ENCODE measurements at regions not wholly inside any gene's neighbourhood (a gene's known extent, or its start where the extent isn't known, plus 50 kb on each side); places are given as distances from the start of the nearest gene placed in this dataset.

- no peak for DNase-seq (ENCODE audit: low read depth in 2 of 2, low spot score in 1 of 2)
Measured at GRCh38 chr7:32191305-32191704, 121.1 kb upstream of the PDE1C start.

- DNase-seq (ENCODE audit: low read depth in 2 of 2, low spot score in 1 of 2): no peak
Measured at GRCh38 chr7:32179567-32179966, 109.4 kb upstream of the PDE1C start.

GRCh38 chr7:32178677-32179366, 108.6 kb upstream of the PDE1C start:
- no peak for DNase-seq (ENCODE audit: low read depth in 2 of 2, low spot score in 1 of 2)

GRCh38 chr7:32177232-32177631, 107.0 kb upstream of the PDE1C start:
- no peak for DNase-seq (ENCODE audit: low read depth in 2 of 2, low spot score in 1 of 2)

- DNase-seq (ENCODE audit: low read depth in 2 of 2, low spot score in 1 of 2): no peak
Measured at GRCh38 chr7:32175099-32175498, 104.9 kb upstream of the PDE1C start.

GRCh38 chr7:32171248-32171647, 101.0 kb upstream of the PDE1C start:
- no peak for DNase-seq (ENCODE audit: low read depth in 2 of 2, low spot score in 1 of 2)

GRCh38 chr7:32170838-32171237, 100.6 kb upstream of the PDE1C start:
- DNase-seq (ENCODE audit: low read depth in 2 of 2, low spot score in 1 of 2): no peak

GRCh38 chr7:32169228-32169627, 99.0 kb upstream of the PDE1C start:
- no peak for DNase-seq (ENCODE audit: low read depth in 2 of 2, low spot score in 1 of 2)

GRCh38 chr7:32167815-32168214, 97.6 kb upstream of the PDE1C start:
- DNase-seq (ENCODE audit: low read depth in 2 of 2, low spot score in 1 of 2): no peak

GRCh38 chr7:32167256-32167655, 97.0 kb upstream of the PDE1C start:
- DNase-seq (ENCODE audit: low read depth in 2 of 2, low spot score in 1 of 2): no peak

- DNase-seq (ENCODE audit: low read depth in 2 of 2, low spot score in 1 of 2): no peak
Measured at GRCh38 chr7:32164341-32164996, 94.3 kb upstream of the PDE1C start.

GRCh38 chr7:32163896-32164295, 93.7 kb upstream of the PDE1C start:
- no peak for DNase-seq (ENCODE audit: low read depth in 2 of 2, low spot score in 1 of 2)

- no peak for DNase-seq (ENCODE audit: low read depth in 2 of 2, low spot score in 1 of 2)
Measured at GRCh38 chr7:32163141-32163806, 93.1 kb upstream of the PDE1C start.

- no peak for DNase-seq (ENCODE audit: low read depth in 2 of 2, low spot score in 1 of 2)
Measured at GRCh38 chr7:32161708-32162107, 91.5 kb upstream of the PDE1C start.

GRCh38 chr7:32158751-32159745, 88.8 kb upstream of the PDE1C start:
- no peak for DNase-seq (ENCODE audit: low read depth in 2 of 2, low spot score in 1 of 2)

GRCh38 chr7:32158076-32158475, 87.9 kb upstream of the PDE1C start:
- DNase-seq (ENCODE audit: low read depth in 2 of 2, low spot score in 1 of 2): no peak

- DNase-seq (ENCODE audit: low read depth in 2 of 2, low spot score in 1 of 2): no peak
Measured at GRCh38 chr7:32155712-32156111, 85.5 kb upstream of the PDE1C start.

GRCh38 chr7:32154797-32155196, 84.6 kb upstream of the PDE1C start:
- no peak for DNase-seq (ENCODE audit: low read depth in 2 of 2, low spot score in 1 of 2)

GRCh38 chr7:32153006-32153405, 82.8 kb upstream of the PDE1C start:
- DNase-seq (ENCODE audit: low read depth in 2 of 2, low spot score in 1 of 2): no peak

GRCh38 chr7:32152576-32152975, 82.4 kb upstream of the PDE1C start:
- no peak for DNase-seq (ENCODE audit: low read depth in 2 of 2, low spot score in 1 of 2)

- DNase-seq (ENCODE audit: low read depth in 2 of 2, low spot score in 1 of 2): no peak
Measured at GRCh38 chr7:32150589-32150988, 80.4 kb upstream of the PDE1C start.

All from stimulated activated CD8-positive, alpha-beta memory T cell treated with anti-CD3 and anti-CD28 coated beads, Interleukin-4, amount 100 ng/mL, for 1 hour (primary cell).